ENCODE measurements at regions not wholly inside any gene's neighbourhood (a gene's known extent, or its start where the extent isn't known, plus 50 kb on each side); places are given as distances from the start of the nearest gene placed in this dataset.

DNA sequence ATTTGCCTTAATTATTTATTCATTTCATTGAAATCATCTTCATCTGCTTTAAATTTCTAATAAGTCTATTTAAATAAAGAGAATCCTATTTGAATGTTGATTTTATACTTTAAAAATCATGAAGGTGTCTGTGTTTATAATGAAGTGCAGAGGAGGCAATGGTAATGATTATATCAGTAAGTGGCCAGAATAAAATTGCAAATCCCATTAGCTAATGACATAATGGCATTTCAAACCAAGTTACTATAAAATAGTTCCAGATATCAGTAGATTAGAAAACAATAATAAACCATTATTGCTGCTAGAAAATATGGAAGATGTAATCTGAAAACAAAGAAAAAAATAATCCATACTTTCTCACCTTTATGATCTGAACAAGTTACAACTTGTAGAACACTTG, 647.8 kb upstream of the KLHL1 start:
- Histone ChIP-seq H3K9ac (replicated peaks; ENCODE audit: extremely low read depth, insufficient read depth, low read length) (no peak overlapping the region), H3K27me3 (ENCODE audit: control insufficient read depth in 2 of 2, insufficient read depth in 2 of 2, low read length in 2 of 2) (no peaks in the 10 kb centered on the region), H3K36me3 (ENCODE audit: control insufficient read depth in 2 of 2, extremely low read depth in 1 of 2, insufficient read depth in 2 of 2, low read length in 2 of 2) (no peaks in the 10 kb centered on the region), H3K4me2 (ENCODE audit: insufficient read depth, low read length) (no peak overlapping the region), H4K20me1 (replicated peaks; ENCODE audit: control insufficient read depth, extremely low read depth, insufficient read depth, low read length) (no peaks in the 10 kb centered on the region), H3K4me1 (ENCODE audit: control insufficient read depth, extremely low read depth, insufficient read depth, low read length) (no peaks in the 10 kb centered on the region), H3K4me3 (replicated peaks in 1 of 3; ENCODE audit: insufficient read depth in 1 of 3, low read depth in 1 of 3, low read length in 3 of 3) (no peak overlapping the region), H3K27ac (ENCODE audit: insufficient read depth, low read depth, low read length) (no peak overlapping the region), H3K9me3 (replicated peaks; ENCODE audit: control insufficient read depth, insufficient read depth, low read length) (no peaks in the 10 kb centered on the region), H2AFZ (ENCODE audit: low read depth, low read length) (no peak overlapping the region), H3K9me1 (replicated peaks; ENCODE audit: control insufficient read depth, extremely low read depth, insufficient read depth, low read length) (no peaks in the 10 kb centered on the region), H3K79me2 (ENCODE audit: control insufficient read depth, insufficient read depth, low read length) (no peaks in the 10 kb centered on the region)
- CTCF ChIA-PET = no interaction called here
- no peak for FAIRE-seq
- BruUV-seq (replicated peaks) = no TSS peak
- POLR2A ChIA-PET = no interaction called here
- dilution Hi-C loops (cut with MboI; ENCODE audit: extremely low pct_ligation_motif_present, low sequenced_read_pairs) (no loop called here), intact Hi-C loops (cut with micrococcal nuclease) (no loop called here)
- TF ChIP-seq GATA2 (IDR thresholded peaks at IDR 0.05; ENCODE audit: insufficient read depth, insufficient read length, low read depth, low read length) (no peak), POLR2A (IDR thresholded peaks at IDR 0.05; ENCODE audit: low read depth, low read length) (no peak), EZH2 (IDR thresholded peaks at IDR 0.05; ENCODE audit: borderline replicate concordance, low read depth, low read length, severe bottlenecking) (no peak), MYC (IDR thresholded peaks at IDR 0.05; ENCODE audit: low read depth, low read length) (no peak), POLR2AphosphoS5 (IDR thresholded peaks at IDR 0.05; ENCODE audit: insufficient read depth, low read depth, low read length) (no peak), JUN (IDR thresholded peaks at IDR 0.05; ENCODE audit: borderline replicate concordance, insufficient read depth, insufficient read length, low read depth) (no peak)
- TF ChIP-seq, protein P1, sequence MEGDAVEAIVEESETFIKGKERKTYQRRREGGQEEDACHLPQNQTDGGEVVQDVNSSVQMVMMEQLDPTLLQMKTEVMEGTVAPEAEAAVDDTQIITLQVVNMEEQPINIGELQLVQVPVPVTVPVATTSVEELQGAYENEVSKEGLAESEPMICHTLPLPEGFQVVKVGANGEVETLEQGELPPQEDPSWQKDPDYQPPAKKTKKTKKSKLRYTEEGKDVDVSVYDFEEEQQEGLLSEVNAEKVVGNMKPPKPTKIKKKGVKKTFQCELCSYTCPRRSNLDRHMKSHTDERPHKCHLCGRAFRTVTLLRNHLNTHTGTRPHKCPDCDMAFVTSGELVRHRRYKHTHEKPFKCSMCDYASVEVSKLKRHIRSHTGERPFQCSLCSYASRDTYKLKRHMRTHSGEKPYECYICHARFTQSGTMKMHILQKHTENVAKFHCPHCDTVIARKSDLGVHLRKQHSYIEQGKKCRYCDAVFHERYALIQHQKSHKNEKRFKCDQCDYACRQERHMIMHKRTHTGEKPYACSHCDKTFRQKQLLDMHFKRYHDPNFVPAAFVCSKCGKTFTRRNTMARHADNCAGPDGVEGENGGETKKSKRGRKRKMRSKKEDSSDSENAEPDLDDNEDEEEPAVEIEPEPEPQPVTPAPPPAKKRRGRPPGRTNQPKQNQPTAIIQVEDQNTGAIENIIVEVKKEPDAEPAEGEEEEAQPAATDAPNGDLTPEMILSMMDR (IDR thresholded peaks at IDR 0.05; ENCODE audit: extremely low read depth in 1 of 2, insufficient read depth in 1 of 2, low read depth in 1 of 2, low read length in 2 of 2) = no peak
- TF ChIP-seq, protein P2, sequence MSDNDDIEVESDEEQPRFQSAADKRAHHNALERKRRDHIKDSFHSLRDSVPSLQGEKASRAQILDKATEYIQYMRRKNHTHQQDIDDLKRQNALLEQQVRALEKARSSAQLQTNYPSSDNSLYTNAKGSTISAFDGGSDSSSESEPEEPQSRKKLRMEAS (IDR thresholded peaks at IDR 0.05; ENCODE audit: insufficient read depth, insufficient read length) = no peak
- DNase-seq (ENCODE audit: low read depth, low spot score) = no peak
